ENCODE measurements at regions not wholly inside any gene's neighbourhood (a gene's known extent, or its start where the extent isn't known, plus 50 kb on each side); places are given as distances from the start of the nearest gene placed in this dataset.

DNA sequence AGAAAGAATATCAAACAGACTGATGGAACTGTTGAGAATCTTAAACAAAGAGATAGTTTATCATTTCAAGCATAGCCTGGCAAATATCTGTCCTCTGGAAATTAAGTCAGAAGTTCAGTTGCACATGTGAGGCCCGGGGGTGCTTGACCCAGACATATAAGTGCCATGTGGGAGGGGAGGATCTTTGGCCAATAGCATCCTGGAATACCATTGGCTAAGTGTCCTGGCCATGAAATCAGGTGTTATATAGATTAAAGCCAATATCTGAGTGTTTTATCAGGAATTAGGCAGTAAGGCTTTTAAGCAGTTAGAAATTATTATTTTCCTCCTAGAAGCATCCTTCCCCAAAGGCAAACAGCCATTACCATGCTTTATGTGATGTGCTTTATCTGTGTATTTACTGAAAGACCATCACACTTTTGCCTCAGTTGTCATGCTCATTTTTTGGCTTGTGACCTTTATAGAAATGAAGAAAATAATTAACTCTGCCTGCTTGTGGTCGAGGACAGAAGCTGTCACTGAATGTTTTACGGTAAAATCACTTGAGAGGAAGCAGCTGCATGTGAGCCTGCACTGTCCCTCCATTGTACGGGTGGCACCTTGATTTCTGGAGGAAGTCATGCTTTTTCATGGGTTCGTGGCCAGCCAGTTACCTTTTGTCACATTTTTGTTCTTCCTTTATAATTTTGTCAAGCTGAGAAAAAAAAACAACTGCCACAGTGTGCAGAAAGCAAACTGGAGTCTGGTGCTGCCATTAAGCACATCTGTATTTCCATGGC, 259.9 kb upstream of the FMN2 start:
- DNase-seq: no peak
- H3K36me3 ChIP-seq (ENCODE audit: low read depth): no peaks in the 10 kb centered on the region
- TF ChIP-seq, protein P1, sequence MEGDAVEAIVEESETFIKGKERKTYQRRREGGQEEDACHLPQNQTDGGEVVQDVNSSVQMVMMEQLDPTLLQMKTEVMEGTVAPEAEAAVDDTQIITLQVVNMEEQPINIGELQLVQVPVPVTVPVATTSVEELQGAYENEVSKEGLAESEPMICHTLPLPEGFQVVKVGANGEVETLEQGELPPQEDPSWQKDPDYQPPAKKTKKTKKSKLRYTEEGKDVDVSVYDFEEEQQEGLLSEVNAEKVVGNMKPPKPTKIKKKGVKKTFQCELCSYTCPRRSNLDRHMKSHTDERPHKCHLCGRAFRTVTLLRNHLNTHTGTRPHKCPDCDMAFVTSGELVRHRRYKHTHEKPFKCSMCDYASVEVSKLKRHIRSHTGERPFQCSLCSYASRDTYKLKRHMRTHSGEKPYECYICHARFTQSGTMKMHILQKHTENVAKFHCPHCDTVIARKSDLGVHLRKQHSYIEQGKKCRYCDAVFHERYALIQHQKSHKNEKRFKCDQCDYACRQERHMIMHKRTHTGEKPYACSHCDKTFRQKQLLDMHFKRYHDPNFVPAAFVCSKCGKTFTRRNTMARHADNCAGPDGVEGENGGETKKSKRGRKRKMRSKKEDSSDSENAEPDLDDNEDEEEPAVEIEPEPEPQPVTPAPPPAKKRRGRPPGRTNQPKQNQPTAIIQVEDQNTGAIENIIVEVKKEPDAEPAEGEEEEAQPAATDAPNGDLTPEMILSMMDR (IDR thresholded peaks at IDR 0.05): no peak
- no peak overlapping the region for H3K4me3 ChIP-seq
- H3K4me1 ChIP-seq (ENCODE audit: low read depth): no peaks in the 10 kb centered on the region
- no peak for ATAC-seq
- H3K9me3 ChIP-seq: no peaks in the 10 kb centered on the region
- intact Hi-C loops (cut with DNase I, micrococcal nuclease): no loop called here

DNA sequence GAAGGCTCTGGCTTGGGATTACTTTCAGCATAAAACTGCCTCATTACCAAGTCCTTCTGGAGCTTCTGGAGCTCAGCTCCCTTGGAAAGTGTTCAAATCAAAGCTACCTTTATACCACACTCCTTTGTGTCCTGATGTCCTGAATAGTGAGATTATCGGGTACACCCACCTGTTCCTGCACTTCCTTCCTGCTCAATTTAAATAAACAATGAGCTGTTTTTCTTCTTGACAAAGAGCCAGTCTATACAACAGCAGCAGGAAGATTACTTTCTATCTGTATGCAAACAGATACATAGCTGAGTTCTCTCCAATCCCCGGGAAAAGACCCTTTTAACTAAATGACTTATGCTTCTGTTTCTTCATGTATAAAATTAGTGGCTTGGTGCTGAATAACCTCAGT, 258.0 kb upstream of the FMN2 start:
- no peak for DNase-seq
- Histone ChIP-seq H3K36me3 (ENCODE audit: low read depth) (no peaks in the 10 kb centered on the region), H3K4me1 (ENCODE audit: low read depth) (no peaks in the 10 kb centered on the region), H3K9me3 (no peaks in the 10 kb centered on the region), H3K4me3 (no peak overlapping the region)
- peak; percentile 32 for ATAC-seq
- TF ChIP-seq, protein P1 (IDR thresholded peaks at IDR 0.05): no peak
- intact Hi-C loops (cut with DNase I, micrococcal nuclease): no loop called here

DNA sequence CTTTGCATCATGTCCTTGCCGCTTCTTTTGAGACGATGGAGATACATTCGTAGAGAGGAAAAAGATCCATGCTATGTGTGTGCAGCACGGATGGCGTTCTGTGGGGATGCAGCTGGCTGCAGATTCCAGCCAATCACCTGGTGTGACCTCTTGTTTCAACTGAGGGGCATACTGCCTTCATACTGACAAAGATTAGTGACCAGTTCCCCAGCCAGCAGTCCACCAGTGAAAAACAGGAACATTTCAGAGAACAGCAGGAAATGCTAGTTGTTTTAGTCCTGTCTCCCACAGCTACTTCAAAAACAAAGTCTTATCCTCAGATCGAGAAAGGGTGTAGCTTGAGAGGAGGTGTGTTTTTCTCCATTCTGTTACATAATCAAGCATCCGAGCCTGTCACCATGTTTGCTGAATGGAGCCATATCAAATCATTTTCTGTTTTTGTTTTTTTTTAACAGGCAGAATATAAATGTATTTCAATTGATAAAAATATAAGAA, 255.7 kb upstream of the FMN2 start:
- no peak for DNase-seq
- intact Hi-C loops (cut with DNase I, micrococcal nuclease): no loop called here
- no peaks in the 10 kb centered on the region for H3K9me3 ChIP-seq
- no peak overlapping the region for H3K4me3 ChIP-seq
- ATAC-seq: no peak
- no peaks in the 10 kb centered on the region for H3K36me3 ChIP-seq (ENCODE audit: low read depth)
- TF ChIP-seq, protein P1 (IDR thresholded peaks at IDR 0.05): no peak
- no peaks in the 10 kb centered on the region for H3K4me1 ChIP-seq (ENCODE audit: low read depth)

DNA sequence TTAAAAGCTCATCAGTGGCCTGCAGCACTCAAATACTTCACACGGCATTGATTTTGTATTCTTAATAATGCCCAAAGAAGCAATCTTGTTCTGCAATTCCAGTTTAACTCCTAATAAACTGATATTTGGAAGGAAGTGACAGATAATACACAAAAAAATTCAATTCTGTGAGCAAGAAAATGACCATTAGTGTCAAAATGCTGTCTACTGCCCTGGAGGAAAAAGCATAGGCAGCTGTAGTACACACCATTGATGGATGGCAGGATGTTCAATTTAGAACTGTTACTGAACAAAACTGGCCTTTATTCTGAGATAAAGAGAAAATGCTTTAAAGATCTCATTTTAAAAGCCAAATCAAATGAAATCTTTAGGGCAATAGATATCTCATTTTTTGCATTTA, 251.3 kb upstream of the FMN2 start:
- H3K4me1 ChIP-seq (ENCODE audit: low read depth): no peaks in the 10 kb centered on the region
- DNase-seq (no peak), ATAC-seq (no peak)
- no peak overlapping the region for H3K4me3 ChIP-seq
- intact Hi-C loops (cut with DNase I, micrococcal nuclease): no loop called here
- TF ChIP-seq, protein P1 (IDR thresholded peaks at IDR 0.05): no peak
- H3K36me3 ChIP-seq (ENCODE audit: low read depth): no peaks in the 10 kb centered on the region
- H3K9me3 ChIP-seq: no peaks in the 10 kb centered on the region

DNA sequence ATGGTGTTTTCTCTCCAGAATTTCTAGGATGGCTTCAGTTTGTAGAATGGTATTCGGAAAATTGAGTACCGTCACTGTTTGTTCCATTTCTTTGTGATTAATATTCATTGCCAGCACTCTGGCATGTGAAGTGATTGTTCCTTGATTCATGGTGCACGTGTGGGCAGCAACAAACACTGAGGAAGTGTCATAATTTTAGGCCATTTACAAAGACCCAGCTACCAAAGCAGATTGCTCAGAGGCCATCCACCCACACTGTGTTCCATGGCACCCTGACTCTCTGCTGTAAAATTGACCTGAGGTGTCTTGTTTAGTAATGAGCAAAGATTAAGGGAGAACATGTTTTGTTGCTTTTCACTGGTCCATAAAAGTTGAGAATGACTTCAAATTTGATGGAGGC, 250.9 kb upstream of the FMN2 start:
- no peak overlapping the region for H3K4me3 ChIP-seq
- H3K36me3 ChIP-seq (ENCODE audit: low read depth): no peaks in the 10 kb centered on the region
- no peaks in the 10 kb centered on the region for H3K4me1 ChIP-seq (ENCODE audit: low read depth)
- TF ChIP-seq, protein P1 (IDR thresholded peaks at IDR 0.05): no peak
- ATAC-seq (no peak), DNase-seq (no peak)
- intact Hi-C loops (cut with DNase I, micrococcal nuclease): no loop called here
- H3K9me3 ChIP-seq: no peaks in the 10 kb centered on the region
